ENCODE measurements at regions not wholly inside any gene's neighbourhood (a gene's known extent, or its start where the extent isn't known, plus 50 kb on each side); places are given as distances from the start of the nearest gene placed in this dataset.

DNA sequence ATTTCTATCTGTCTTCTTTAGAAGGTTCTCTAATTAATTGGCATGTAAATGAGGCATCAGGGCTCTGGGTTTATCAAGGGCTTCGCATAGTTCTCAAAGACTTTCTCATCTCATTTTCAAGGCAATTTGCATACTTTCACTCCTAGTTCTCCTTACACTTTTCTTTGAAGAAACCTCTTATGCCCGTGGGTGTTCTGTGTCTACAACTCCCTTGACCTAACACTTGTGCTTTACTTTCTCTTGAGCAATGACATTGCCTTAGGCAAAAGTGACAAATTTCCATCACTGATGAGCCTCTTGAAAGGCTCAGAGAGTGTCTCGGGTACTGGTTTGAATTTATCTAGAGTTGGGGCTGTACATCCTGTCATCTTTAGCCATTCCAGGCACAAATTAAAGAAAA, 74.7 kb upstream of the ITPRID1 start:
- POLR2A ChIA-PET (ENCODE audit: low non-redundant PET): no interaction called here
- BruUV-seq (replicated peaks): no TSS peak
- intact Hi-C loops (cut with micrococcal nuclease; ENCODE audit: unreplicated experiment): no loop called here
- Histone ChIP-seq H3K4me1 (ENCODE audit: insufficient read depth, low read length, poor library complexity, severe bottlenecking) (peaks cover 21% of the 10 kb centered on the region), H3K9me3 (ENCODE audit: low read depth, low read length, poor library complexity, severe bottlenecking) (no peaks in the 10 kb centered on the region), H3K27me3 (replicated peaks; ENCODE audit: insufficient read depth, low read depth, low read length, poor library complexity) (no peaks in the 10 kb centered on the region), H3K4me3 (ENCODE audit: low read depth, low read length, poor library complexity, severe bottlenecking) (no peak overlapping the region), H3K36me3 (ENCODE audit: insufficient read depth, low read length, poor library complexity, severe bottlenecking) (no peaks in the 10 kb centered on the region), H3K27ac (ENCODE audit: low read depth, low read length, poor library complexity, severe bottlenecking) (no peak overlapping the region)
- no peak for DNase-seq (ENCODE audit: low spot score)
- CTCF ChIA-PET: no interaction called here
- TF ChIP-seq EZH2 (IDR thresholded peaks at IDR 0.05; ENCODE audit: borderline replicate concordance, low read depth, low read length, poor library complexity, severe bottlenecking): no peak
- TF ChIP-seq, protein P1, sequence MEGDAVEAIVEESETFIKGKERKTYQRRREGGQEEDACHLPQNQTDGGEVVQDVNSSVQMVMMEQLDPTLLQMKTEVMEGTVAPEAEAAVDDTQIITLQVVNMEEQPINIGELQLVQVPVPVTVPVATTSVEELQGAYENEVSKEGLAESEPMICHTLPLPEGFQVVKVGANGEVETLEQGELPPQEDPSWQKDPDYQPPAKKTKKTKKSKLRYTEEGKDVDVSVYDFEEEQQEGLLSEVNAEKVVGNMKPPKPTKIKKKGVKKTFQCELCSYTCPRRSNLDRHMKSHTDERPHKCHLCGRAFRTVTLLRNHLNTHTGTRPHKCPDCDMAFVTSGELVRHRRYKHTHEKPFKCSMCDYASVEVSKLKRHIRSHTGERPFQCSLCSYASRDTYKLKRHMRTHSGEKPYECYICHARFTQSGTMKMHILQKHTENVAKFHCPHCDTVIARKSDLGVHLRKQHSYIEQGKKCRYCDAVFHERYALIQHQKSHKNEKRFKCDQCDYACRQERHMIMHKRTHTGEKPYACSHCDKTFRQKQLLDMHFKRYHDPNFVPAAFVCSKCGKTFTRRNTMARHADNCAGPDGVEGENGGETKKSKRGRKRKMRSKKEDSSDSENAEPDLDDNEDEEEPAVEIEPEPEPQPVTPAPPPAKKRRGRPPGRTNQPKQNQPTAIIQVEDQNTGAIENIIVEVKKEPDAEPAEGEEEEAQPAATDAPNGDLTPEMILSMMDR (conservative IDR thresholded peaks at IDR 0.05; ENCODE audit: low read depth, low read length): no peak

DNA sequence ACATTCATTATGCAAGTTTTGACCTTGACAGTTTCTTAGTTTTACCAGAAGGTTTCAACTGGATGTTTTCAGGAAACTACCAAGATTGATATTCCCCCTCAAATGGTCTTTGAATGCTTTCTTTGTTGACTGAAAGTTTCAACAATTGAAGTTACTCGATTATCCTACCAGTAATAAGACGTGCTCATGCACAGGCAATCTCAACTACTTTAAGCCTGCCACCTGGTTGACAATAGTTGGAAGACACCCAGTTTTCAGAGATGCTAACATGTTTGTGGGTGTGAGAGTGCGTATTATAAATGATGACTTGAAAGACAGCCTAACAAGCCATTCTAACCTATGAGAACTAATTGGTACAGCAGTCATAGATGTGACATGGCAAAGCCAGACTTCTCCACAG, 73.4 kb upstream of the ITPRID1 start:
- Histone ChIP-seq H3K36me3 (ENCODE audit: insufficient read depth, low read length, poor library complexity, severe bottlenecking) (no peaks in the 10 kb centered on the region), H3K4me3 (ENCODE audit: low read depth, low read length, poor library complexity, severe bottlenecking) (no peak overlapping the region), H3K27me3 (replicated peaks; ENCODE audit: insufficient read depth, low read depth, low read length, poor library complexity) (no peaks in the 10 kb centered on the region), H3K27ac (ENCODE audit: low read depth, low read length, poor library complexity, severe bottlenecking) (no peak overlapping the region), H3K9me3 (ENCODE audit: low read depth, low read length, poor library complexity, severe bottlenecking) (no peaks in the 10 kb centered on the region), H3K4me1 (ENCODE audit: insufficient read depth, low read length, poor library complexity, severe bottlenecking) (peaks cover 21% of the 10 kb centered on the region)
- POLR2A ChIA-PET (ENCODE audit: low non-redundant PET): no interaction called here
- no peak for DNase-seq (ENCODE audit: low spot score)
- CTCF ChIA-PET: no interaction called here
- TF ChIP-seq EZH2 (IDR thresholded peaks at IDR 0.05; ENCODE audit: borderline replicate concordance, low read depth, low read length, poor library complexity, severe bottlenecking): no peak
- TF ChIP-seq, protein P1 (conservative IDR thresholded peaks at IDR 0.05; ENCODE audit: low read depth, low read length): no peak
- intact Hi-C loops (cut with micrococcal nuclease; ENCODE audit: unreplicated experiment): loop anchor here (5.0 to 10.0 kb wide), 2 partner anchors 47 to 66 kb away; no protein-coding TSS in a partner anchor
- BruUV-seq (replicated peaks): no TSS peak

DNA sequence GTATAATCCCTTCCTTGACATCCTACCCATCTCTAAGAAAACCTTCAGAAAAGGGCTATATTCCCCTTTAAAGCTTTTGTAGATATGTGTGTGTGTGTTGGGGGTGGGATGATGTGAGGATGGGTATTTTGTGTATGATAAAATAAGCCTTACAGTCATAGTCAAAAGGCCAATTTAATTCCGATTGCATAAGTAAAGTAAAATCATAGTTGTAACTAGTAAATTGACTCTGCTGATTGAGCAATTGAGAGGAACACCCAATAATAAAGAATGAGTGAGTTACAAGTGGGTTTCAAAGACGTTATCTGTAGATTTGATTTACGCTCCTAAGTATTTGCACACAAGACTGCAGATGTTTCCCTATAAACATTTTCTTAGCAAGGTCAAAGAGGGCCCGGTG, 71.3 kb upstream of the ITPRID1 start:
- H3K27ac ChIP-seq (ENCODE audit: low read depth, low read length, poor library complexity, severe bottlenecking): peak overlapping the region; percentile 54
- peaks cover 21% of the 10 kb centered on the region for H3K4me1 ChIP-seq (ENCODE audit: insufficient read depth, low read length, poor library complexity, severe bottlenecking)
- intact Hi-C loops (cut with micrococcal nuclease; ENCODE audit: unreplicated experiment): loop anchor here (1.0 to 10.0 kb wide), 5 partner anchors 45 to 294 kb away; no protein-coding TSS in a partner anchor
- peak; percentile 50 for DNase-seq (ENCODE audit: low spot score)
- H3K9me3 ChIP-seq (ENCODE audit: low read depth, low read length, poor library complexity, severe bottlenecking): no peaks in the 10 kb centered on the region
- no TSS peak for BruUV-seq (replicated peaks)
- H3K27me3 ChIP-seq (replicated peaks; ENCODE audit: insufficient read depth, low read depth, low read length, poor library complexity): no peaks in the 10 kb centered on the region
- ChIA-PET CTCF (interaction anchor here (0.6 to 1.8 kb wide), 5 partner anchors 10 to 191 kb away, joined by 4 to 15 read pairs (median 6); no protein-coding TSS in a partner anchor), POLR2A (ENCODE audit: low non-redundant PET) (interaction anchor here (1.1 kb wide), 1 partner anchor 249 kb away, joined by 3 read pairs; no protein-coding TSS in a partner anchor)
- no peaks in the 10 kb centered on the region for H3K36me3 ChIP-seq (ENCODE audit: insufficient read depth, low read length, poor library complexity, severe bottlenecking)
- H3K4me3 ChIP-seq (ENCODE audit: low read depth, low read length, poor library complexity, severe bottlenecking): no peak overlapping the region
- TF ChIP-seq EZH2 (IDR thresholded peaks at IDR 0.05; ENCODE audit: borderline replicate concordance, low read depth, low read length, poor library complexity, severe bottlenecking): no peak
- TF ChIP-seq, protein P1 (conservative IDR thresholded peaks at IDR 0.05; ENCODE audit: low read depth, low read length): no peak
